ENCODE measurements at regions not wholly inside any gene's neighbourhood (a gene's known extent, or its start where the extent isn't known, plus 50 kb on each side); places are given as distances from the start of the nearest gene placed in this dataset.

DNA sequence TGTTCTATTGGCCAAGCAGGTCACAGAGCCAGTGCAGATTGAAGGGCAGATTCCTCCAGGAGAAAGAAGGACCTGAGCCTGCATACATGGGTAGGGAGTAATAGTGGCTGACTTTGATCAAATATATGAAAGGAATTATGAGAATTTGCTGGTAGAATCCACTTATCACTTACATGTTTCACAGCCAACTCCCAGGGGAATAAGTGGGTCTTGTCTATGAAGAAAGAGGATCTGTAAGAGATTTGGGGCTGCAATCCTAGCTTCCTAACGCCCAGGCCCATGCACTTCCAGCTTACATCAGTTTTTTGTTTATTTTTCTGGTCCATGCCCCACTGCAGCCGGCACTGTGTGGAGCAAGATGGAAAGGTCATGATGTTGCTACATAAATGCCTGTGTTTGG lies 107.9 kb upstream of the SYNDIG1 start:
- TF ChIP-seq RAD21 (IDR thresholded peaks at IDR 0.05; ENCODE audit: low read depth) (no peak), NFIC (IDR thresholded peaks at IDR 0.05) (no peak), EGR1 (IDR thresholded peaks at IDR 0.05) (no peak)
- TF ChIP-seq, protein P1, sequence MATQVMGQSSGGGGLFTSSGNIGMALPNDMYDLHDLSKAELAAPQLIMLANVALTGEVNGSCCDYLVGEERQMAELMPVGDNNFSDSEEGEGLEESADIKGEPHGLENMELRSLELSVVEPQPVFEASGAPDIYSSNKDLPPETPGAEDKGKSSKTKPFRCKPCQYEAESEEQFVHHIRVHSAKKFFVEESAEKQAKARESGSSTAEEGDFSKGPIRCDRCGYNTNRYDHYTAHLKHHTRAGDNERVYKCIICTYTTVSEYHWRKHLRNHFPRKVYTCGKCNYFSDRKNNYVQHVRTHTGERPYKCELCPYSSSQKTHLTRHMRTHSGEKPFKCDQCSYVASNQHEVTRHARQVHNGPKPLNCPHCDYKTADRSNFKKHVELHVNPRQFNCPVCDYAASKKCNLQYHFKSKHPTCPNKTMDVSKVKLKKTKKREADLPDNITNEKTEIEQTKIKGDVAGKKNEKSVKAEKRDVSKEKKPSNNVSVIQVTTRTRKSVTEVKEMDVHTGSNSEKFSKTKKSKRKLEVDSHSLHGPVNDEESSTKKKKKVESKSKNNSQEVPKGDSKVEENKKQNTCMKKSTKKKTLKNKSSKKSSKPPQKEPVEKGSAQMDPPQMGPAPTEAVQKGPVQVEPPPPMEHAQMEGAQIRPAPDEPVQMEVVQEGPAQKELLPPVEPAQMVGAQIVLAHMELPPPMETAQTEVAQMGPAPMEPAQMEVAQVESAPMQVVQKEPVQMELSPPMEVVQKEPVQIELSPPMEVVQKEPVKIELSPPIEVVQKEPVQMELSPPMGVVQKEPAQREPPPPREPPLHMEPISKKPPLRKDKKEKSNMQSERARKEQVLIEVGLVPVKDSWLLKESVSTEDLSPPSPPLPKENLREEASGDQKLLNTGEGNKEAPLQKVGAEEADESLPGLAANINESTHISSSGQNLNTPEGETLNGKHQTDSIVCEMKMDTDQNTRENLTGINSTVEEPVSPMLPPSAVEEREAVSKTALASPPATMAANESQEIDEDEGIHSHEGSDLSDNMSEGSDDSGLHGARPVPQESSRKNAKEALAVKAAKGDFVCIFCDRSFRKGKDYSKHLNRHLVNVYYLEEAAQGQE (IDR thresholded peaks at IDR 0.05; ENCODE audit: low read depth) = no peak

DNA sequence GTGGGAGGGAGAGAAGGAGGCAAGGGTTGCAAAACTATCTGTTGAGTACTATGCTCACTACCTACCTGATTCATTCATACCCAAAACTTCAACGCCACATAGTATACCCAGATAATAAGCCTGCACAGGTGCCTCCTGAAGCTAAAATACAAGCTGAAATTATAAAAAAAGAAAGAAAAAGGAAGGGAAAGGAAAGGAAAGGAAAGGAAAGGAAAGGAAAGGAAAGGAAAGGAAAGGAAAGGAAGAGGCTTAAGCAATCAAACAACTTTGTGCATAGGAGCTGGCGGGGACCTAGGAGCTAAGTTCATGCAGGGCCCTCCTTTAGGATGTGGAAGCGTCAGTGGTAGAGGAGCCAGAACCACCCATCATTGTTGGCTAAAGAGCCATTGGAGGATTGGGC lies 108.9 kb upstream of the SYNDIG1 start:
- TF ChIP-seq, protein P2, sequence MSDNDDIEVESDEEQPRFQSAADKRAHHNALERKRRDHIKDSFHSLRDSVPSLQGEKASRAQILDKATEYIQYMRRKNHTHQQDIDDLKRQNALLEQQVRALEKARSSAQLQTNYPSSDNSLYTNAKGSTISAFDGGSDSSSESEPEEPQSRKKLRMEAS (IDR thresholded peaks at IDR 0.05) = no peak
- TF ChIP-seq RAD21 (IDR thresholded peaks at IDR 0.05; ENCODE audit: low read depth) (no peak), EP300 (IDR thresholded peaks at IDR 0.05; ENCODE audit: borderline replicate concordance) (no peak), TCF12 (IDR thresholded peaks at IDR 0.05; ENCODE audit: low read depth) (no peak), EGR1 (IDR thresholded peaks at IDR 0.05) (no peak), NFIC (IDR thresholded peaks at IDR 0.05) (no peak), FOXM1 (IDR thresholded peaks at IDR 0.05; ENCODE audit: borderline replicate concordance, low read depth) (no peak), ZBTB7A (IDR thresholded peaks at IDR 0.05; ENCODE audit: low read depth) (no peak), CEBPB (IDR thresholded peaks at IDR 0.05) (no peak)
- TF ChIP-seq, protein P3, sequence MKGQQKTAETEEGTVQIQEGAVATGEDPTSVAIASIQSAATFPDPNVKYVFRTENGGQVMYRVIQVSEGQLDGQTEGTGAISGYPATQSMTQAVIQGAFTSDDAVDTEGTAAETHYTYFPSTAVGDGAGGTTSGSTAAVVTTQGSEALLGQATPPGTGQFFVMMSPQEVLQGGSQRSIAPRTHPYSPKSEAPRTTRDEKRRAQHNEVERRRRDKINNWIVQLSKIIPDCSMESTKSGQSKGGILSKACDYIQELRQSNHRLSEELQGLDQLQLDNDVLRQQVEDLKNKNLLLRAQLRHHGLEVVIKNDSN (IDR thresholded peaks at IDR 0.05) = no peak

DNA sequence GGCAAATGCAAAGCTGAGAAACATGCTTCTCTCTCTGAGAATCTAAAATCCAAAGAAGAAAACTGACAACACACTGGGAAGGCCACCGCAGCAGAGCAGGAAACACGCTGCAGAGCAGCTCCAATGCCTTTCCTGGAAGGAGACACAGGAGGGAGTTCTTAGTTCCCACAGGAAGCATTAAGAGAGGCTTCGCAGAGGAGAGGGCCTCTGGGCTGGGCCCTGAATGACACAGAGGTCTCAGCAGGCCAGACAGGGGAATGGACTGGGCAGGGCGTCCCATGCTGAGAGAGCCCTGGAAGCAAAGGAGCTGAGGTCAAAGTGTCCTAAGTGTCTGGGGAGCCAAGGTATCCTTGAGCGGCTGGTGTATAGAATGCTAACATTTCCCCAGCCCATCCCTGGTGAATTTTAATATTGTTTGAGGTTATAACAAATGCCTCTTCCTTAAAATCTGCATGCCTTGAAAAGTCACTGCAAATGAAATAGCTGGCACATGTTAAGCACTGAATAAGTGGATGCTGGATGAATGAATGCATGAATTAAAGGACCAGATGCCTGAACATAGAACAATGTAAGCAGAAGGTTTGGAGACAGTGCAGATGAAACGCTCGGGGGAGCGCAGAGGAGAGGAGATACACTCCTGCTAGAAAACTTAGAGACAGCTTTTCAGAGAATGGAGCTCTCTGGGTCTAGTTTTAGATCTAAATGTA lies 110.0 kb upstream of the SYNDIG1 start:
- no peak for TF ChIP-seq RAD21 (IDR thresholded peaks at IDR 0.05; ENCODE audit: low read depth)
- no peak for TF ChIP-seq CEBPB (IDR thresholded peaks at IDR 0.05)
- TF ChIP-seq FOXM1 (IDR thresholded peaks at IDR 0.05; ENCODE audit: borderline replicate concordance, low read depth) = no peak
- TF ChIP-seq, protein P2 (IDR thresholded peaks at IDR 0.05) = no peak
- no peak for TF ChIP-seq TAF1 (IDR thresholded peaks at IDR 0.05; ENCODE audit: low read depth)
- TF ChIP-seq, protein P1 (IDR thresholded peaks at IDR 0.05; ENCODE audit: low read depth) = no peak
- no peak for TF ChIP-seq CREB1 (IDR thresholded peaks at IDR 0.05; ENCODE audit: low read depth)
- TF ChIP-seq TCF12 (IDR thresholded peaks at IDR 0.05; ENCODE audit: low read depth) = no peak
- no peak for TF ChIP-seq EGR1 (IDR thresholded peaks at IDR 0.05)

DNA sequence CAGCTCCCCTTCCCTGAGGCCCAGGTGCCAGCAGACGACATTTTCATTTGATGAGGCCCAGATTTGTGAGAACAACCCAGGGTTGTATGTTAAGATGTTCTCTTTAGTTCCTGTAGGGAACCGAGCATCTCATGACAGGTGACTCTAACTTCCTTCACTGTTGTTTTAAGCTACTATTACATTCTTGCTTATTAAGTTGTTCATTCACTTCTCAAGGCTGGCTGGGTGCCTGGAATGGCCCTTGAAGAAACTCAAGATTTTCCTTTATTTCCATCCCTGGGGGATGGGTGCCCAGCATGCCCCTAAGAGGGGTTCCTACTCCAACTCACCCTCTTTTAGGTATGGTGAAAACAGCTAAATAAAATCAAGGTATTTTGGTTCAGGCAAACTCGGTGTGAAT lies 111.5 kb upstream of the SYNDIG1 start:
- TF ChIP-seq CEBPB (IDR thresholded peaks at IDR 0.05) (no peak), RAD21 (IDR thresholded peaks at IDR 0.05; ENCODE audit: low read depth) (no peak), TEAD4 (IDR thresholded peaks at IDR 0.05) (no peak), CREB1 (IDR thresholded peaks at IDR 0.05; ENCODE audit: low read depth) (no peak), ZBTB7A (IDR thresholded peaks at IDR 0.05; ENCODE audit: low read depth) (no peak), EGR1 (IDR thresholded peaks at IDR 0.05) (no peak), NFIC (IDR thresholded peaks at IDR 0.05) (no peak), TAF1 (IDR thresholded peaks at IDR 0.05; ENCODE audit: low read depth) (no peak), YY1 (IDR thresholded peaks at IDR 0.05; ENCODE audit: low read depth) (no peak), TCF12 (IDR thresholded peaks at IDR 0.05; ENCODE audit: low read depth) (no peak), FOXM1 (IDR thresholded peaks at IDR 0.05; ENCODE audit: borderline replicate concordance, low read depth) (no peak), EP300 (IDR thresholded peaks at IDR 0.05; ENCODE audit: borderline replicate concordance) (no peak)
- TF ChIP-seq, protein P2 (IDR thresholded peaks at IDR 0.05) = no peak
- TF ChIP-seq, protein P1 (IDR thresholded peaks at IDR 0.05; ENCODE audit: low read depth) = no peak
- TF ChIP-seq, protein P3 (IDR thresholded peaks at IDR 0.05) = no peak

All from Ishikawa (cell line).